ENCODE measurements at regions not wholly inside any gene's neighbourhood (a gene's known extent, or its start where the extent isn't known, plus 50 kb on each side); places are given as distances from the start of the nearest gene placed in this dataset.
"Not testable (repeated sequence)": the region's sequence is repeated elsewhere in the genome, so short reads cannot be mapped to it uniquely, and the experiment has no call there.

- no peak overlapping the region for H3K4me3 ChIP-seq (ENCODE audit: low read depth, low read length)
- no peak for DNase-seq (ENCODE audit: low read depth)
- in situ Hi-C loops (cut with HindIII; ENCODE audit: low sequenced_read_pairs): no loop called here
- TF ChIP-seq CTCF (IDR thresholded peaks at IDR 0.05; ENCODE audit: low read depth, low read length, missing control alignments): no peak
These were observed 70.2 kb upstream of the MAGEB2 start for GRCh38 chrX:30144971-30145731.

- no peak for TF ChIP-seq CTCF (IDR thresholded peaks at IDR 0.05; ENCODE audit: low read depth, low read length, missing control alignments)
- in situ Hi-C loops (cut with HindIII; ENCODE audit: low sequenced_read_pairs): no loop called here
- DNase-seq (ENCODE audit: low read depth): no peak
These were observed 67.2 kb upstream of the MAGEB2 start for GRCh38 chrX:30147996-30148643.

GRCh38 chrX:30149206-30149605 lies 66.2 kb upstream of the MAGEB2 start:
- in situ Hi-C loops (cut with HindIII; ENCODE audit: low sequenced_read_pairs); H3K4me3 ChIP-seq (ENCODE audit: low read depth, low read length); DNase-seq (ENCODE audit: low read depth): not testable (repeated sequence)

More at GRCh38 chrX:30147996-30148643, 67.2 kb upstream of the MAGEB2 start:
- no peak overlapping the region for H3K4me3 ChIP-seq (ENCODE audit: low read depth, low read length)

- no peak overlapping the region for H3K4me3 ChIP-seq (ENCODE audit: low read depth, low read length)
- TF ChIP-seq CTCF (IDR thresholded peaks at IDR 0.05; ENCODE audit: low read depth, low read length, missing control alignments): no peak
- in situ Hi-C loops (cut with HindIII; ENCODE audit: low sequenced_read_pairs): no loop called here
- DNase-seq (ENCODE audit: low read depth): no peak
These were observed 65.0 kb upstream of the MAGEB2 start for GRCh38 chrX:30150196-30150895.

- in situ Hi-C loops (cut with HindIII; ENCODE audit: low sequenced_read_pairs): no loop called here
- DNase-seq (ENCODE audit: low read depth): no peak
- no peak for TF ChIP-seq CTCF (IDR thresholded peaks at IDR 0.05; ENCODE audit: low read depth, low read length, missing control alignments)
- no peak overlapping the region for H3K4me3 ChIP-seq (ENCODE audit: low read depth, low read length)
These were observed 63.4 kb upstream of the MAGEB2 start for GRCh38 chrX:30151964-30152363.

GRCh38 chrX:30153175-30153880 lies 62.0 kb upstream of the MAGEB2 start:
- in situ Hi-C loops (cut with HindIII; ENCODE audit: low sequenced_read_pairs): no loop called here
- no peak overlapping the region for H3K4me3 ChIP-seq (ENCODE audit: low read depth, low read length)
- TF ChIP-seq CTCF (IDR thresholded peaks at IDR 0.05; ENCODE audit: low read depth, low read length, missing control alignments): no peak
- DNase-seq (ENCODE audit: low read depth): no peak

All from astrocyte of the cerebellum (primary cell).